ENCODE measurements at regions not wholly inside any gene's neighbourhood (a gene's known extent, or its start where the extent isn't known, plus 50 kb on each side); places are given as distances from the start of the nearest gene placed in this dataset.

- no peak for DNase-seq (ENCODE audit: low read depth in 1 of 2, low spot score in 1 of 2)
- TF ChIP-seq, protein P1, sequence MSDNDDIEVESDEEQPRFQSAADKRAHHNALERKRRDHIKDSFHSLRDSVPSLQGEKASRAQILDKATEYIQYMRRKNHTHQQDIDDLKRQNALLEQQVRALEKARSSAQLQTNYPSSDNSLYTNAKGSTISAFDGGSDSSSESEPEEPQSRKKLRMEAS (IDR thresholded peaks at IDR 0.05) = no peak
- TF ChIP-seq NR3C1 (IDR thresholded peaks at IDR 0.05) (no peak), GATA3 (IDR thresholded peaks at IDR 0.05; ENCODE audit: borderline replicate concordance) (no peak), BHLHE40 (IDR thresholded peaks at IDR 0.05; ENCODE audit: low read depth, low read length) (no peak), NPAS2 (CRISPR knock-in tag; IDR thresholded peaks at IDR 0.05; ENCODE audit: borderline replicate concordance) (no peak), RCOR1 (IDR thresholded peaks at IDR 0.05; ENCODE audit: low read depth, low read length) (no peak), RNF2 (IDR thresholded peaks at IDR 0.05; ENCODE audit: borderline replicate concordance, low read depth) (no peak), HOXB5 (CRISPR knock-in tag; IDR thresholded peaks at IDR 0.05) (no peak), POLR2A (IDR thresholded peaks at IDR 0.05; ENCODE audit: low read length) (no peak), E2F6 (IDR thresholded peaks at IDR 0.05; ENCODE audit: borderline replicate concordance, low read depth) (no peak), KDM5A (IDR thresholded peaks at IDR 0.05) (no peak), TP53 (CRISPR knock-in tag; IDR thresholded peaks at IDR 0.05) (no peak)
- TF ChIP-seq, protein P2, sequence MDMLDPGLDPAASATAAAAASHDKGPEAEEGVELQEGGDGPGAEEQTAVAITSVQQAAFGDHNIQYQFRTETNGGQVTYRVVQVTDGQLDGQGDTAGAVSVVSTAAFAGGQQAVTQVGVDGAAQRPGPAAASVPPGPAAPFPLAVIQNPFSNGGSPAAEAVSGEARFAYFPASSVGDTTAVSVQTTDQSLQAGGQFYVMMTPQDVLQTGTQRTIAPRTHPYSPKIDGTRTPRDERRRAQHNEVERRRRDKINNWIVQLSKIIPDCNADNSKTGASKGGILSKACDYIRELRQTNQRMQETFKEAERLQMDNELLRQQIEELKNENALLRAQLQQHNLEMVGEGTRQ (IDR thresholded peaks at IDR 0.05) = no peak
- TF ChIP-seq, protein P3, sequence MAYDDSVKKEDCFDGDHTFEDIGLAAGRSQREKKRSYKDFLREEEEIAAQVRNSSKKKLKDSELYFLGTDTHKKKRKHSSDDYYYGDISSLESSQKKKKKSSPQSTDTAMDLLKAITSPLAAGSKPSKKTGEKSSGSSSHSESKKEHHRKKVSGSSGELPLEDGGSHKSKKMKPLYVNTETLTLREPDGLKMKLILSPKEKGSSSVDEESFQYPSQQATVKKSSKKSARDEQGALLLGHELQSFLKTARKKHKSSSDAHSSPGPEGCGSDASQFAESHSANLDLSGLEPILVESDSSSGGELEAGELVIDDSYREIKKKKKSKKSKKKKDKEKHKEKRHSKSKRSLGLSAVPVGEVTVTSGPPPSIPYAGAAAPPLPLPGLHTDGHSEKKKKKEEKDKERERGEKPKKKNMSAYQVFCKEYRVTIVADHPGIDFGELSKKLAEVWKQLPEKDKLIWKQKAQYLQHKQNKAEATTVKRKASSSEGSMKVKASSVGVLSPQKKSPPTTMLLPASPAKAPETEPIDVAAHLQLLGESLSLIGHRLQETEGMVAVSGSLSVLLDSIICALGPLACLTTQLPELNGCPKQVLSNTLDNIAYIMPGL (CRISPR knock-in tag; IDR thresholded peaks at IDR 0.05; ENCODE audit: borderline replicate concordance) = no peak
- TF ChIP-seq, protein P4, sequence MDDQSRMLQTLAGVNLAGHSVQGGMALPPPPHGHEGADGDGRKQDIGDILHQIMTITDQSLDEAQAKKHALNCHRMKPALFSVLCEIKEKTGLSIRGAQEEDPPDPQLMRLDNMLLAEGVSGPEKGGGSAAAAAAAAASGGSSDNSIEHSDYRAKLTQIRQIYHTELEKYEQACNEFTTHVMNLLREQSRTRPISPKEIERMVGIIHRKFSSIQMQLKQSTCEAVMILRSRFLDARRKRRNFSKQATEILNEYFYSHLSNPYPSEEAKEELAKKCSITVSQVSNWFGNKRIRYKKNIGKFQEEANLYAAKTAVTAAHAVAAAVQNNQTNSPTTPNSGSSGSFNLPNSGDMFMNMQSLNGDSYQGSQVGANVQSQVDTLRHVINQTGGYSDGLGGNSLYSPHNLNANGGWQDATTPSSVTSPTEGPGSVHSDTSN (IDR thresholded peaks at IDR 0.05) = no peak
- peak in 1 of 2 experiments; percentile 32; a peak in 3 of 6 replicates for ATAC-seq
- no peaks in the 10 kb centered on the region for H3K9me3 ChIP-seq
- no peak for FAIRE-seq
- H3K4me3 ChIP-seq = no peak overlapping the region
- ChIA-PET CTCF (interaction anchor here (2.3 to 2.8 kb wide), 2 partner anchors 13 to 137 kb away, joined by 13 read pairs; no protein-coding TSS in a partner anchor), POLR2A (no interaction called here)
- no peak overlapping the region for H3K4me2 ChIP-seq
- no peak overlapping the region for H3K27ac ChIP-seq
- no peaks in the 10 kb centered on the region for H3K4me1 ChIP-seq
- 68% methylated on average over 25 of the region's 25 CpGs for WGBS (ENCODE audit: missing lambda C conversion rate)
Measured at GRCh38 chr12:111160350-111161241, 208.3 kb downstream of the PHETA1 start.

DNA sequence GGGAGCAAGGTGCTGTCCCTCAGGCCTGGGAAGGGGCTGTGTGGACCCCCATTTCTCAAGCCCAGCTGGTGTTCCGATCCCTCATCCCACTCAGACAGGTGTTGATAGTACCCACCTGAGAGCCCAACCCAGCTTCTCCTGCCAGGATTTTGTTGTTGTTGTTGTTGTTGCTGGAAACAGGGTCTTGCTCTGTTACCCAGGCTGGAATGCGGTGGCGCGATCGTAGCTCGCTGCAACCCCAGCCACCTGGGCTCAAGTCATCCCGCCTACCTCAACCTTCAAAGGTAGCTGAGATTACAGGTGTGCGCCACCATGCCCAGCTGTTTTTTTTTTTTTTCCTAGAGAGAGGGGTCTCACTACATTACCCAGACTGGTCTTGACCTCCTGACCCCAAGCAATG is 209.9 kb downstream of the PHETA1 start:
- ATAC-seq (no peak), FAIRE-seq (no peak), DNase-seq (ENCODE audit: low read depth in 1 of 2, low spot score in 1 of 2) (no peak)
- CTCF ChIA-PET = interaction anchor here (0.7 to 4.6 kb wide), 7 partner anchors 9 to 222 kb away, joined by 3 to 31 read pairs (median 3); no protein-coding TSS in a partner anchor
- POLR2A ChIA-PET = no interaction called here
- TF ChIP-seq SREBF2 (IDR thresholded peaks at IDR 0.05) (no peak), EHMT2 (IDR thresholded peaks at IDR 0.05; ENCODE audit: low read depth) (no peak), EHF (CRISPR knock-in tag; IDR thresholded peaks at IDR 0.05) (no peak), JUNB (IDR thresholded peaks at IDR 0.05) (no peak), RNF2 (IDR thresholded peaks at IDR 0.05; ENCODE audit: borderline replicate concordance, low read depth) (no peak), JUN (IDR thresholded peaks at IDR 0.05) (no peak), HOXB5 (CRISPR knock-in tag; IDR thresholded peaks at IDR 0.05) (no peak), KDM1A (IDR thresholded peaks at IDR 0.05; ENCODE audit: low read depth) (no peak), ESRRA (IDR thresholded peaks at IDR 0.05; ENCODE audit: borderline replicate concordance, low read length) (no peak), MAFK (IDR thresholded peaks at IDR 0.05; ENCODE audit: partially characterized antibody) (no peak), HEYL (CRISPR knock-in tag; IDR thresholded peaks at IDR 0.05) (no peak), ATOH8 (CRISPR knock-in tag; IDR thresholded peaks at IDR 0.05; ENCODE audit: low read depth) (no peak), E2F6 (IDR thresholded peaks at IDR 0.05; ENCODE audit: borderline replicate concordance, low read depth) (no peak), KDM5A (IDR thresholded peaks at IDR 0.05) (no peak)
- TF ChIP-seq, protein P4 (IDR thresholded peaks at IDR 0.05) = no peak
- TF ChIP-seq, protein P2 (IDR thresholded peaks at IDR 0.05) = no peak
- TF ChIP-seq, protein P5, sequence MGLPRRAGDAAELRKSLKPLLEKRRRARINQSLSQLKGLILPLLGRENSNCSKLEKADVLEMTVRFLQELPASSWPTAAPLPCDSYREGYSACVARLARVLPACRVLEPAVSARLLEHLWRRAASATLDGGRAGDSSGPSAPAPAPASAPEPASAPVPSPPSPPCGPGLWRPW (IDR thresholded peaks at IDR 0.05) = no peak
- H3K9me3 ChIP-seq = no peaks in the 10 kb centered on the region
- no peak overlapping the region for H3K4me3 ChIP-seq
- H3K4me1 ChIP-seq = no peaks in the 10 kb centered on the region
- WGBS (ENCODE audit: missing lambda C conversion rate) = 87% methylated on average over 8 of the region's 8 CpGs
- no peak overlapping the region for H3K4me2 ChIP-seq
- no peak overlapping the region for H3K27ac ChIP-seq

Data from A549 (cell line).